ENCODE measurements at regions not wholly inside any gene's neighbourhood (a gene's known extent, or its start where the extent isn't known, plus 50 kb on each side); places are given as distances from the start of the nearest gene placed in this dataset.
"Not testable (repeated sequence)": the region's sequence is repeated elsewhere in the genome, so short reads cannot be mapped to it uniquely, and the experiment has no call there.

GRCh38 chr18:11512096-11513025 lies 97.0 kb upstream of the SLC35G4 start:
- no peak for DNase-seq (ENCODE audit: low read depth, low spot score)
- H3K27ac ChIP-seq = no peak overlapping the region

GRCh38 chr18:11511434-11512095 lies 97.8 kb upstream of the SLC35G4 start:
- H3K27ac ChIP-seq = no peak overlapping the region
- DNase-seq (ENCODE audit: low read depth, low spot score) = no peak

GRCh38 chr18:11506856-11507255 lies 102.5 kb upstream of the SLC35G4 start:
- no peak overlapping the region for H3K27ac ChIP-seq
- DNase-seq (ENCODE audit: low read depth, low spot score) = no peak

DNA sequence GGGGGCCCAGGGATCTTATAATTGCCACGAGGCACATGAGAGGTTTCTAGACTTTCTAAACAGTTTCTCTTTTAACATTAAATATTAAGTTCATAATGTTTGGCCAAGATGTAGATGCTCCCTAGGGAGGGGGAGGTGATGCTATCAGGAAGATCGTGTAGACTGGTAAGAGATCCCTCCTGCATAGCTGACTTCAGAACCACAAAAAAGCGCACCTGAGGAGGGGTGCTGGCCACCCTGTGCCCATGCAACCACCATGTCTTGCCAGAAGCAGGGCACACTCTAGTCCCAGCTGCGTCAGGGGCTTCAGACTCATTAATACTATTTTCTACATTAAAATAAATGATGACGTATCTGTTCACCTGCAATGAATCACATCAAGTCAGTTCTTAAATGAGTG lies 103.4 kb upstream of the SLC35G4 start:
- no peak for DNase-seq (ENCODE audit: low read depth, low spot score)
- no peak overlapping the region for H3K27ac ChIP-seq

- no peak overlapping the region for H3K27ac ChIP-seq
- DNase-seq (ENCODE audit: low read depth, low spot score) = no peak
These were observed 104.4 kb upstream of the SLC35G4 start for GRCh38 chr18:11504962-11505361.

DNA sequence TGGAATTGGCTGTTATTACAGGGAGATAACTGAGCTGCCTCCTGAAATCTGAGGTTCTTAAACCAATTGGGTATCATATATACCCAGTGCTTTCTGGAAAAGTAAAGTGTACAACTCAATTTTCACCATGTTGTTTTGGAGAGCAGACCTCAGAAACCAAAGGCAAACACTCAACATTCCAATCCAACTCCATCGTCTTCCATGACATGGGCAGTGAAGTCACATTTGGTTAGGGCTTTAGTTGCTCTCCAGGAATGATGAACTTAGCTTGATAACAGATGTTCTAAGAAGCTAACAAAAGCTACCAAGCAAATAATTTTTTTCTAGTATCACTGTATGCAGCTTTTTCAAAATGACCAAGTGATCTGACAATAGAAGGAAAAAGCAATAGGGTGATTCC lies 107.0 kb upstream of the SLC35G4 start:
- no peak overlapping the region for H3K27ac ChIP-seq
- DNase-seq (ENCODE audit: low read depth, low spot score) = no peak

DNA sequence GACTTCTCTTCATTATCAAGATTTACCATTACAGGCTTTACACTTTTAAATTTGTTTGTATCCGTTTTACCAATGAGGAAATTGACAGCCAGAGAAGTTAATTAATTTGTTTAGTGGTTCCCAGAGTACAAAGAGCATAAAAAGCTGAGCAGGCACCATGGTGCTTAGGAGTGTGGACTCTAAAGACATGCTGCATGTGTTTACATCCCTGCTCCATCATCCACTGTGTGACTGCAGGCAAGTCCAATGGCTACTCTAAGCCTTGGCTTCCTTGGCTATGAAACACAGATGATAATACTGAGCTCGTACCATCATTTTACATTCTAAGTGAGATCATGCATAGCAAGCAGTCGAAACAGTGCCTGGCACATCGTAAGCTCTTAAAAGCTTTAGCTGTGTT lies 108.0 kb upstream of the SLC35G4 start:
- H3K27ac ChIP-seq = no peak overlapping the region
- no peak for DNase-seq (ENCODE audit: low read depth, low spot score)

DNA sequence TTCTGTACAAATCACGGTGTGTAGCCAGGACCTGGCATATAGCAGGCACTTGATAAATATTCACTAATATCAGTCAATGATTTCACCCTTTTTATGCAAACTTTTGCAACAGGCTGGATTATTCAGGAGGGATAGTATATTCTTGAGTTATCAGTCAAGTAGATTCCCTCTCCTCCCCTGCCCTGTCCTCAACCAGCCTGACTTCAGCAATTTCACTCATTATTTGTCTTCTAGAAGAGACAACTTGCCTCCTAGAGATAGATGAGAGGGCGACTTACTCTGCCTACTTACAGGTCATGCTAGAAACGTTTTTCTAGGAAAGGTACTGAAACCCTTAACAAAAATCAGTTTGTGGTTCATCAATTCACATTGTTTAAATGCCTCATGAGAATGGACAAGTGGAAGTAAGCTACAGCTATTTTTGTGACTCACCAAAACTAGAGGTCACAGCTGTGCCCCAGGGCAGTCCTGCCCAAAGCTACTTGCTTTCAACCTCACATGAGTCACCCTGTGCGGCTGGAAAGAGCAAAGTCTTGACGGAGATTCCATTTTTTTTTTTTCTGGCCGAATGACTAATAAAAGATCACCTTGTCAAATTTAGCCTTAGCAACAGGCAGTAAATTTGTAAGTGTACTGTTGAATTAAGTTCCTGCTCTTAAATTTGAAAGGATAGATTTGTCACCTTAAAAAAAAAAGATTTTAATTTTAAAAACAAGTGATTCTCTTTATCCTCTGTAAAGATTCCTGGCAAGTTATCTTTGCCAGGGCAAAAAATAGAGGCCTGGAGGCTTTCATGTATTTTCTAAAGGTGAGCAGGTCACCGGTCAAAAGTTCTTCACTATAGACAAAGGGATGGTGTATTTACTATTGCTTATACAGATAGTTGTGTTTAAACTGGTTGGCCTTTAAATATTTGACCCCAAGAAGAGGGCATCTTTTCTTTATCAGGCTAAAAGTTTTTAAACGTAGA lies 109.0 kb upstream of the SLC35G4 start:
- peak; percentile 95 for DNase-seq (ENCODE audit: low read depth, low spot score)

GRCh38 chr18:11498821-11499220 lies 110.6 kb upstream of the SLC35G4 start:
- no peak for DNase-seq (ENCODE audit: low read depth, low spot score)
- H3K27ac ChIP-seq = no peak overlapping the region

More for the DNA sequence above, 109.0 kb upstream of the SLC35G4 start:
- H3K27ac ChIP-seq = no peak overlapping the region

DNA sequence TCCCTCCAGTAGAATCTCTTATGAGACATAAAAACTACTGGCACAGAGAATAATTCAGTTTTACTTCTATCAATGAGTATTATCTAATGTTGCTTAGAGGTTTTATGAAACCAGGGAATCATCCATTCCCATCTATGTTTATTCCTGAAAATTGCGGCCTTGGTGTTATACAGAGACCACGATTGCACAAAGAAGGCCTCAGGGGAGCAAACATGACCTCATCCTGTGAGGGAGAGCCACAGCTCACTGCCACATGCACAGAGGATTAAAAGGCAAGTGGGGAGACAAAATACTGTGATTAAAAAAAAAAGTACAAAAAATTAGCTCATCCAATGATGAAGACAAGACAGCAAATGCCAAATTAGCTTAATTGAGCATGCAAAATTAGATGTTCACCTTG lies 111.8 kb upstream of the SLC35G4 start:
- no peak for DNase-seq (ENCODE audit: low read depth, low spot score)
- no peak overlapping the region for H3K27ac ChIP-seq

- DNase-seq (ENCODE audit: low read depth, low spot score) = no peak
- no peak overlapping the region for H3K27ac ChIP-seq
These were observed 112.7 kb upstream of the SLC35G4 start for GRCh38 chr18:11496526-11497172.

- DNase-seq (ENCODE audit: low read depth, low spot score) = no peak
- H3K27ac ChIP-seq = no peak overlapping the region
These were observed 114.0 kb upstream of the SLC35G4 start for GRCh38 chr18:11495441-11495840.

GRCh38 chr18:11494107-11494506 lies 115.3 kb upstream of the SLC35G4 start:
- DNase-seq (ENCODE audit: low read depth, low spot score) = no peak
- no peak overlapping the region for H3K27ac ChIP-seq

GRCh38 chr18:11489266-11489899 lies 120.0 kb upstream of the SLC35G4 start:
- DNase-seq (ENCODE audit: low read depth, low spot score) = no peak
- H3K27ac ChIP-seq = no peak overlapping the region

DNA sequence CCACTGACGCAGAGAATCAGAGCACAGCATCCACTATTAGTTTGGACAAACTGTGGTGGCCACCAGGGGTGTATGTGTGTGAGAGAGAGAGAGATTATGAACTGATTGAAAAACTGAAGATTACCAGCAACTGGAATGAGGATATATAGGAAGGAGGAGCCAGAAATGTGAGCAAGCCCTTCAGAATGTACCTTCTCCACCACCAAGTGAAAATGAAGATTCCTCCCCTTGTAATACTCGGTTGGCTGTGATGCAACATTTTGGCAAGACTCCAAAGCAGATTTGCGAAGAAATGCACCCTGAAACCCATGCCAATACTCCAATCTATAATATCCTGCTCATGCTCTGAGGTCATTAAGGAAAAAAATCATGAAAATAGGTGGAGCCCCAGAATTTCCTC lies 121.2 kb upstream of the SLC35G4 start:
- H3K27ac ChIP-seq = peak overlapping the region; percentile 41
- DNase-seq (ENCODE audit: low read depth, low spot score) = peak; percentile 26

DNA sequence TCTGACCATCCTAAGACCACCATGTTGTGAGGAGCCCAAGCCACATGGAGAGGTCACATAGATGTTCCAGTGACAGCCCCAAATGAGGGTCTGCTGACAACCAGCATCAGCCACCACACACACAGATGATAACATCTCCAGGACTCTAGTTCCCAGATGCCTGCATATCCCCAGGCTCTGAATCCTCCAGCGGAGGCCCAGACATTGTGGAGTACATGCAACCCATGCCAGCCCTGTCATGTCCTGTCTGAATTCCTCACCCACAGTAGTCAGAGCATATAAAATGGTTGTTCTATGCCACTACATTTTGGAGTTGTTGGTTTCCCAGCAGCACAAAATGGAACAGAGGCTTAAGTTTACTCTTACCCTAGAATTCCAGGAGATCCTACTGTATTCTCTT lies 122.0 kb upstream of the SLC35G4 start:
- DNase-seq (ENCODE audit: low read depth, low spot score) = no peak
- H3K27ac ChIP-seq = peak overlapping the region; percentile 41

- no peak for DNase-seq (ENCODE audit: low read depth, low spot score)
- H3K27ac ChIP-seq = no peak overlapping the region
These were observed 127.1 kb upstream of the SLC35G4 start for GRCh38 chr18:11482271-11482670.

DNA sequence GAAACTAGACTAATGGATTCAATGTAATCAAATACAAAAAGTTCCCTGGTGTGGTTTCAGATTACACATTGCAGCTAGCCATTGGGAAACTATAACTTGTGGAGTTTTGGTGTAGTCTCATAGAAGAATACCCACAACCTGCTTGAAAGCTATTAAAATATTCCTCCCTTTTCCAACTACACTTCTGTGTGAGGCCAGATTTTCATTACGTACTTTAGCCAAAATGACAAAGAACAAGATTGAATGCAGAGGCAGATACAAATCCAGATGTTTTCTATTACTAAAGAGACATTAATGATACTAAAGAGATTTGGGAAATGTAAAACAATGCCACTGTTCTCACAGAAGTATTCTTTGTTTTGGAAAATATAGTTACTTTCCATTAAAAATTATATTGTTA lies 128.7 kb upstream of the SLC35G4 start:
- no peak overlapping the region for H3K27ac ChIP-seq
- DNase-seq (ENCODE audit: low read depth, low spot score) = no peak

DNA sequence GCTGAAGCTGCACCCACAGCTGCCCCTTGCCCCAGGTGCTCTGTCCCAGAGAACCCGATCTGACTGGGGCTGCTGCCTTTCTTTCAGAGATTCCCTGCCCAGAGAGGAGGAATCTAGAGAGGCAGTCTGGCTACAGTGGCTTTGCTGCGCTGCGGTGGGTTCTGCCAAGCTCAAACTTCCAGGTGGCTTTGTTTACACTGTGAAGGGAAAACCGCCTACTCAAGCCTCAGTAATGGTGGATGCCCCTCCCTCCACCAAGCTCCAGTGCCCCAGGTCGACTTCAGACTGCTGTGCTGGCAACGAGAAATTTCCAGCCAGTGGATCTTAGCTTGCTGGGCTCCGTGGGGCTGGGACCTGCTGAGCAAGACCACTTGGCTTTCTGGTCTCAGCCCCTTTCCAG lies 130.4 kb upstream of the SLC35G4 start:
- not testable (repeated sequence) for H3K27ac ChIP-seq; DNase-seq (ENCODE audit: low read depth, low spot score)

GRCh38 chr18:11470941-11471340 lies 138.5 kb upstream of the SLC35G4 start:
- no peak for DNase-seq (ENCODE audit: low read depth, low spot score)
- H3K27ac ChIP-seq = no peak overlapping the region

All from epithelial cell of prostate (primary cell).